ENCODE measurements at regions not wholly inside any gene's neighbourhood (a gene's known extent, or its start where the extent isn't known, plus 50 kb on each side); places are given as distances from the start of the nearest gene placed in this dataset.

DNA sequence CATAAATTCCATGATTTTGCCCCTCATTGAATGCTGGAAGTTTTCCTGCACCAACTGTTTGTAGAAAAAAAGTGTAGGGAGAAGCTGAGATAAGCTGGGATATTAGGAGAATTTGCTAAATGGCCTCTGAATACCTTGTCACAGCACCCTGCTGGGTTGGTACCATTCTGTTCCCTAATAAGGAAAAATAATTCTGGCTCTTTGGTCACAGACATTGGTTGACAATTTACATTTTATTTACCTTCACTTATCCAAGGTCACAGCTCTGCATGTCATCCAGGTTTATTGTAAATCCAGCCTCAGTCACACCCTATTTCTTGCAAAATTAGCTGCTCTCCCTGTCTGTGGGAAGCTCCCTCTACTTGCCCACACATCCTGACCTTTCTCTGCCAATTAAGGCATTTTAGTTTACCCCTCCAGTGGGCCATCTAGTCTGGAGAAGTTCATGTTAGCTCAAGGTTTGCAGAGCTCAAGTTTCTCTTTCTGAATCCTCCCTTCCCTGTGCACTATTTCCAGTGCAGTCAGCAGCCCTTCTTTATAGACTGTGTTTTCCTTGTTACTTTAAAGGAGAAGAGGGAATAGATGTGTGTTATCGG, 115.4 kb upstream of the NTRK2 start:
- no peak for TF ChIP-seq EZH2 (IDR thresholded peaks at IDR 0.05; ENCODE audit: borderline replicate concordance, low read length)
- TF ChIP-seq, protein P1, sequence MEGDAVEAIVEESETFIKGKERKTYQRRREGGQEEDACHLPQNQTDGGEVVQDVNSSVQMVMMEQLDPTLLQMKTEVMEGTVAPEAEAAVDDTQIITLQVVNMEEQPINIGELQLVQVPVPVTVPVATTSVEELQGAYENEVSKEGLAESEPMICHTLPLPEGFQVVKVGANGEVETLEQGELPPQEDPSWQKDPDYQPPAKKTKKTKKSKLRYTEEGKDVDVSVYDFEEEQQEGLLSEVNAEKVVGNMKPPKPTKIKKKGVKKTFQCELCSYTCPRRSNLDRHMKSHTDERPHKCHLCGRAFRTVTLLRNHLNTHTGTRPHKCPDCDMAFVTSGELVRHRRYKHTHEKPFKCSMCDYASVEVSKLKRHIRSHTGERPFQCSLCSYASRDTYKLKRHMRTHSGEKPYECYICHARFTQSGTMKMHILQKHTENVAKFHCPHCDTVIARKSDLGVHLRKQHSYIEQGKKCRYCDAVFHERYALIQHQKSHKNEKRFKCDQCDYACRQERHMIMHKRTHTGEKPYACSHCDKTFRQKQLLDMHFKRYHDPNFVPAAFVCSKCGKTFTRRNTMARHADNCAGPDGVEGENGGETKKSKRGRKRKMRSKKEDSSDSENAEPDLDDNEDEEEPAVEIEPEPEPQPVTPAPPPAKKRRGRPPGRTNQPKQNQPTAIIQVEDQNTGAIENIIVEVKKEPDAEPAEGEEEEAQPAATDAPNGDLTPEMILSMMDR (IDR thresholded peaks at IDR 0.05; ENCODE audit: low read length), result no peak

All from OCI-LY1 (cell line).